ENCODE measurements at regions not wholly inside any gene's neighbourhood (a gene's known extent, or its start where the extent isn't known, plus 50 kb on each side); places are given as distances from the start of the nearest gene placed in this dataset.

DNA sequence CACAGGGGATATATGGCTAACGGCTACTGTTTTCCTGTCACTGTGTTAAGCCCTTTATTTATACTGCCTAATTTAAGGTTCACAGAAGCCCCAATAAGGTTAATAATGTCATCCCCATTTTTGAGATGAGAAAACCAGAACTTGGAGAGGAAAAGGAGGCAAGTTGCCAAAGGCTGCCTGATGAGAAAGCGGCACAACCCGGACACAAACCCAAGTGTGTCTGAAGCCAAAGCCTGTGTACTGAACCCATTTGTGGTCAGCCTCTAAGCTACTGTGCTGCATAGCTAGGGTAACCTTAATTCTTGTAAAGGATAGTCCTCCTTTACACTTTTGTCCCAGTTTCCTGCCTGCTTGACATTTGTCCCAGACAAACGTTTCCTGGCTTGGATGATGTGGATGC, 954.7 kb upstream of the FANCL start:
- 0 out of 2 replicates have a peak, but pooled peaks cover 3% of the 10 kb centered on the region for H3K27me3 ChIP-seq (replicated peaks; ENCODE audit: insufficient read depth)
- WGBS, 2 experiments (ENCODE audit: low coverage in 1 of 2, low lambda C conversion rate in 2 of 2, missing lambda C conversion rate in 2 of 2) = 69 to 73% methylated on average over 4 of the region's 4 CpGs
- no peak for DNase-seq
- H3F3A ChIP-seq (ENCODE audit: insufficient read depth) = no peaks in the 10 kb centered on the region
- 0 out of 2 replicates have a peak, but pooled peaks cover 3% of the 10 kb centered on the region for H3K4me1 ChIP-seq (ENCODE audit: insufficient read depth)
- in situ Hi-C loops (cut with MboI) = no loop called here
- H2AFZ ChIP-seq = no peak overlapping the region
- no peaks in the 10 kb centered on the region for H3K9me2 ChIP-seq (ENCODE audit: insufficient read depth)
- H3K79me2 ChIP-seq (ENCODE audit: insufficient read depth) = no peaks in the 10 kb centered on the region
- no peaks in the 10 kb centered on the region for H3K36me3 ChIP-seq (ENCODE audit: low read depth)
- no peak overlapping the region for H3K4me2 ChIP-seq (ENCODE audit: unreplicated experiment)
- H4K20me1 ChIP-seq (ENCODE audit: insufficient read depth) = no peaks in the 10 kb centered on the region
- H3K9ac ChIP-seq = no peak overlapping the region
- H3K9me3 ChIP-seq (ENCODE audit: low read depth) = no peaks in the 10 kb centered on the region
- H3K4me3 ChIP-seq = no peak overlapping the region
- TF ChIP-seq EZH2phosphoT487 (IDR thresholded peaks at IDR 0.05; ENCODE audit: insufficient read depth, low read depth) (no peak), EZH2 (IDR thresholded peaks at IDR 0.05; ENCODE audit: insufficient read depth, poor library complexity, severe bottlenecking) (no peak)
- H3K27ac ChIP-seq = no peak overlapping the region

DNA sequence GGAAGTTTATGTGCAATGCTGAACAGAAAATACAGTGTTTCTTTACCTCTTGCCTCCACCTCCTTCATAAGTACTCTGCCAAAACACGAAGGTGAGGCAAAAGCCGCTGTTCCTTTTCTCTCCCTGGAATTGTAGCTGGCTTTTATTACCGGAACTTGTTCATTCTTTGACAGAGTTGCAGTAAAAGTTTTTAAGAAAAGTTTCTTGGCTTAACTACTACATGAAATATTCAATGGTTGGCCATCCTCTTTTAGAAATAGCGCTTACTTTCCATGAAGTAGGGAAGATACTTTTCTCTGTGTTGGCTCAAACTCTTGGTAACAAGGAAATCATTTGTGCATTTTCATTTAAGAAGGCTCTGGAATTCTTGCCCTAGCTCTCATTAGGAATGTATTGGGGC, 950.7 kb upstream of the FANCL start:
- no peak overlapping the region for H3K4me2 ChIP-seq (ENCODE audit: unreplicated experiment)
- 0 to 4% methylated on average over 4 of the region's 4 CpGs for WGBS, 2 experiments (ENCODE audit: low coverage in 1 of 2, low lambda C conversion rate in 2 of 2, missing lambda C conversion rate in 2 of 2)
- H3K27me3 ChIP-seq (replicated peaks; ENCODE audit: insufficient read depth) = 0 out of 2 replicates have a peak, but pooled peaks cover 3% of the 10 kb centered on the region
- H3F3A ChIP-seq (ENCODE audit: insufficient read depth) = no peaks in the 10 kb centered on the region
- H3K4me1 ChIP-seq (ENCODE audit: insufficient read depth) = 0 out of 2 replicates have a peak, but pooled peaks cover 3% of the 10 kb centered on the region
- H3K36me3 ChIP-seq (ENCODE audit: low read depth) = no peaks in the 10 kb centered on the region
- no peak overlapping the region for H3K27ac ChIP-seq
- in situ Hi-C loops (cut with MboI) = no loop called here
- H3K9me3 ChIP-seq (ENCODE audit: low read depth) = no peaks in the 10 kb centered on the region
- no peak overlapping the region for H3K9ac ChIP-seq
- no peaks in the 10 kb centered on the region for H3K9me2 ChIP-seq (ENCODE audit: insufficient read depth)
- TF ChIP-seq EZH2phosphoT487 (IDR thresholded peaks at IDR 0.05; ENCODE audit: insufficient read depth, low read depth) (no peak), EZH2 (IDR thresholded peaks at IDR 0.05; ENCODE audit: insufficient read depth, poor library complexity, severe bottlenecking) (no peak)
- no peaks in the 10 kb centered on the region for H3K79me2 ChIP-seq (ENCODE audit: insufficient read depth)
- no peak for DNase-seq
- H2AFZ ChIP-seq = no peak overlapping the region
- H4K20me1 ChIP-seq (ENCODE audit: insufficient read depth) = no peaks in the 10 kb centered on the region
- no peak overlapping the region for H3K4me3 ChIP-seq

DNA sequence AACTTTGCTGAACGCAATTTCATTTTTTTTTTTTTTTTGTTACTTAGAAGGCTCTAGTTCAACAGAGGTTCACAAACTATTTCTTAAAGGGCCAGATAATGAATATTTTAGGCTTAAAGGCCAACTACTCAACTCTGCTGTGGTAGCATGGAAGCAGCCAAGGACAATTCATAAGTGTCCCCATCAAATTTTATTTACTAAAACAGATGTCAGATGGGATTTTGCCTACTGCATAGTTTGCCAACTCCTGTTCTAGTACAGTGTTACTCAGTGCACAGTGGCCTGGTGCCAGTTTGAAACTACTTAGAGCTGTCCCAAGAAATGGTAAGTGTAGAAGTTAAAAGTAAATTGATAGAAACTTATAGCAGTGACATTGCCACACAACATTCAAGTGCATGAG, 949.4 kb upstream of the FANCL start:
- H3K4me1 ChIP-seq (ENCODE audit: insufficient read depth) = no peaks in the 10 kb centered on the region
- H3K27ac ChIP-seq = no peak overlapping the region
- 0 out of 2 replicates have a peak, but pooled peaks cover 3% of the 10 kb centered on the region for H3K27me3 ChIP-seq (replicated peaks; ENCODE audit: insufficient read depth)
- H4K20me1 ChIP-seq (ENCODE audit: insufficient read depth) = no peaks in the 10 kb centered on the region
- 0 to 6% methylated on average over 1 of the region's 1 CpG for WGBS, 2 experiments (ENCODE audit: low coverage in 1 of 2, low lambda C conversion rate in 2 of 2, missing lambda C conversion rate in 2 of 2)
- no peaks in the 10 kb centered on the region for H3K36me3 ChIP-seq (ENCODE audit: low read depth)
- H3F3A ChIP-seq (ENCODE audit: insufficient read depth) = no peaks in the 10 kb centered on the region
- no peak overlapping the region for H3K9ac ChIP-seq
- H2AFZ ChIP-seq = no peak overlapping the region
- H3K9me3 ChIP-seq (ENCODE audit: low read depth) = no peaks in the 10 kb centered on the region
- no peak for TF ChIP-seq EZH2 (IDR thresholded peaks at IDR 0.05; ENCODE audit: insufficient read depth, poor library complexity, severe bottlenecking)
- no peak for TF ChIP-seq EZH2phosphoT487 (IDR thresholded peaks at IDR 0.05; ENCODE audit: insufficient read depth, low read depth)
- no peak overlapping the region for H3K4me3 ChIP-seq
- no peak for DNase-seq
- no peaks in the 10 kb centered on the region for H3K9me2 ChIP-seq (ENCODE audit: insufficient read depth)
- no peak overlapping the region for H3K4me2 ChIP-seq (ENCODE audit: unreplicated experiment)
- in situ Hi-C loops (cut with MboI) = no loop called here
- H3K79me2 ChIP-seq (ENCODE audit: insufficient read depth) = no peaks in the 10 kb centered on the region

DNA sequence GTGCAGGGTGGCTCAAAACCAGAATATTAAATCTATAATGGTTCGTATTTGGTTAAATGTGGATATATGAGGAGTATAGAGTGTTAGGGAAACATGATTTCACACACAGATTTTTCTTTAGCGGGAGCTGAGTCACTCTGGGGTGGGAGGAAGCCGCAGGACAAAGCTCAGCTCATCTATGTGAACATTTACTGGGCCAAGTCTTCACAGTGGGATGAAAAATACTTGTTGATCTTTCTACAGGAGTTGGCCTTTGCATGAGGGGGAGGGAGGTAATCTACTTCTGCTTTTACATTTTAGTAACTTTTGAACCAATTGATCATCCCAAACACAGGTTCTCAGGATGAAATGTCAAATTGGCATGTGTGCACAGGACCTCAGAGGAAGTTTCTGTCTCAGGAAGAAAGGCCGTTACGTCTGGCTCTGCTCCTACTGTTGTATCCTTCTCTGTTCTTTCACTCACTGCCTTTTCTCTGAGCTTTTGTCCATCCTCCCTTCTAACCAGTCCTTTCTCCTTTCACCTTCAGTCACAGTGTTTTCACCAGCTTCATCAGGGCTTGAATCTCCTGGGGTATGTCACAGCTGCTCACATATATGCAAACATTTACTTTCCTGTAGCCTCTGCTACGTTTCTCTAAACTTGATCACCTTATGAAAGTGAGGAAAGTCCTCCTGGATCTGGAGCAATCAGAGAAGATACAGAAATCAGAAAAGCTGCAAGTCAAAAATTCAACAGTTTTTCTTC, 943.3 kb upstream of the FANCL start:
- Histone ChIP-seq H3K9me3 (ENCODE audit: low read depth) (no peaks in the 10 kb centered on the region), H3K4me2 (ENCODE audit: unreplicated experiment) (no peak overlapping the region), H2AFZ (no peak overlapping the region), H3K4me3 (no peak overlapping the region), H3K79me2 (ENCODE audit: insufficient read depth) (no peaks in the 10 kb centered on the region), H4K20me1 (ENCODE audit: insufficient read depth) (no peaks in the 10 kb centered on the region), H3K4me1 (ENCODE audit: insufficient read depth) (no peaks in the 10 kb centered on the region), H3K9ac (no peak overlapping the region), H3K27ac (no peak overlapping the region), H3K9me2 (ENCODE audit: insufficient read depth) (no peaks in the 10 kb centered on the region), H3K36me3 (ENCODE audit: low read depth) (no peaks in the 10 kb centered on the region), H3K27me3 (replicated peaks; ENCODE audit: insufficient read depth) (no peaks in the 10 kb centered on the region), H3F3A (ENCODE audit: insufficient read depth) (no peaks in the 10 kb centered on the region)
- in situ Hi-C loops (cut with MboI) = no loop called here
- DNase-seq = peak; percentile 45
- TF ChIP-seq EZH2 (IDR thresholded peaks at IDR 0.05; ENCODE audit: insufficient read depth, poor library complexity, severe bottlenecking) (no peak), EZH2phosphoT487 (IDR thresholded peaks at IDR 0.05; ENCODE audit: insufficient read depth, low read depth) (no peak)
- WGBS, 2 experiments (ENCODE audit: low coverage in 1 of 2, low lambda C conversion rate in 2 of 2, missing lambda C conversion rate in 2 of 2) = 19% methylated on average over 6 of the region's 6 CpGs

Data from GM23248 (cell line).